Panc1 (cell line): ENCODE measurements at regions not wholly inside any gene's neighbourhood (a gene's known extent, or its start where the extent isn't known, plus 50 kb on each side); places are given as distances from the start of the nearest gene placed in this dataset.

Experiments
- TCF7L2 ChIP-seq: IDR thresholded peaks from 2 replicates; pipeline ENCODE4 v1.6.1; 2011; ENCODE audit warnings: mild to moderate bottlenecking, low read depth, low read length, inconsistent platforms
- TF ChIP-seq, protein P1 (sequence below): fragments of 450-650 bp; IDR thresholded peaks from 2 replicates; pipeline ENCODE4 v1.5.1; 2017; ENCODE audit warnings: mild to moderate bottlenecking

DNA sequence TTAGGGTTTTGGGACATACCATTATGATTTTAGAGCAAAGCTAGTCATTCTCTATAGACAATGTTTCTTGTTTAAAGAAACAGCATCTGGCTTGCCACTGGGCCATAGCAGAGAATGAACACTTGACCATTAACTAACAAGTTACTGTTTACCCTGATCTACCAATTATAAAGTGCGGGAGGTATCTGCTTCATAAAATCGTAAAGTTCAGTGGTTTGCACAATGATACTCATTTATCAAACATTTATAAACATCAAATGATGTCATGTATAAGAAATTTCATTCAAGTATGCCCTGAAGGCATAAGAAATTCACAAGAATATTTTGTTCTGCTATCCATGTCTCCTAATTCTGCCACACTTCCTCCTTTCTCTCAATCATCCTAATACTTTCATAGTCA, 139.2 kb downstream of the PCDH20 start:
- TF ChIP-seq, protein P1, sequence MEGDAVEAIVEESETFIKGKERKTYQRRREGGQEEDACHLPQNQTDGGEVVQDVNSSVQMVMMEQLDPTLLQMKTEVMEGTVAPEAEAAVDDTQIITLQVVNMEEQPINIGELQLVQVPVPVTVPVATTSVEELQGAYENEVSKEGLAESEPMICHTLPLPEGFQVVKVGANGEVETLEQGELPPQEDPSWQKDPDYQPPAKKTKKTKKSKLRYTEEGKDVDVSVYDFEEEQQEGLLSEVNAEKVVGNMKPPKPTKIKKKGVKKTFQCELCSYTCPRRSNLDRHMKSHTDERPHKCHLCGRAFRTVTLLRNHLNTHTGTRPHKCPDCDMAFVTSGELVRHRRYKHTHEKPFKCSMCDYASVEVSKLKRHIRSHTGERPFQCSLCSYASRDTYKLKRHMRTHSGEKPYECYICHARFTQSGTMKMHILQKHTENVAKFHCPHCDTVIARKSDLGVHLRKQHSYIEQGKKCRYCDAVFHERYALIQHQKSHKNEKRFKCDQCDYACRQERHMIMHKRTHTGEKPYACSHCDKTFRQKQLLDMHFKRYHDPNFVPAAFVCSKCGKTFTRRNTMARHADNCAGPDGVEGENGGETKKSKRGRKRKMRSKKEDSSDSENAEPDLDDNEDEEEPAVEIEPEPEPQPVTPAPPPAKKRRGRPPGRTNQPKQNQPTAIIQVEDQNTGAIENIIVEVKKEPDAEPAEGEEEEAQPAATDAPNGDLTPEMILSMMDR = no peak
- no peak for TF ChIP-seq TCF7L2
